Aorta (tissue), 5 donors: ENCODE measurements at regions not wholly inside any gene's neighbourhood (a gene's known extent, or its start where the extent isn't known, plus 50 kb on each side); places are given as distances from the start of the nearest gene placed in this dataset.
"Not testable (repeated sequence)": the region's sequence is repeated elsewhere in the genome, so short reads cannot be mapped to it uniquely, and the experiment has no call there.

Experiments used
- ATAC-seq: fragments of 200-7000 bp; cut with Tn5 transposase; one replicate; pipeline ENCODE4 v1.9.1; 2022; ENCODE audit warnings: moderate library complexity; ENCODE audit not compliant: low FRiP score
- DNase-seq, 2 donors: peaks; one replicate each; pipeline ENCODE4 v3.0.0-alpha.2; 2020
- H3K27ac ChIP-seq, 2 donors: one replicate each; pipeline ENCODE4 v1.5.1; 2013; ENCODE audit warnings: low read length in 2 of 2, mild to moderate bottlenecking in 2 of 2, moderate library complexity in 2 of 2, control low read depth in 1 of 2, inconsistent platforms in 1 of 2, low read depth in 1 of 2
- H3K27me3 ChIP-seq, 2 donors: one replicate each; pipeline ENCODE4 v1.6.1; 2013; ENCODE audit warnings: control low read depth in 1 of 2, low read length in 1 of 2, mild to moderate bottlenecking in 1 of 2, moderate library complexity in 1 of 2; ENCODE audit not compliant: insufficient read depth in 2 of 2, control insufficient read depth in 1 of 2
- H3K36me3 ChIP-seq, 2 donors: one replicate each; pipeline ENCODE4 v1.6.1; 2013; ENCODE audit warnings: control low read depth in 1 of 2, low read length in 1 of 2, mild to moderate bottlenecking in 1 of 2; ENCODE audit not compliant: insufficient read depth in 2 of 2, control insufficient read depth in 1 of 2
- H3K4me1 ChIP-seq, 2 donors: one replicate each; pipeline ENCODE4 v1.6.1; 2013; ENCODE audit warnings: low read length in 2 of 2, control low read depth in 1 of 2, mild to moderate bottlenecking in 1 of 2, moderate library complexity in 1 of 2; ENCODE audit not compliant: insufficient read depth in 2 of 2, control insufficient read depth in 1 of 2
- H3K4me3 ChIP-seq, 2 donors: one replicate each; pipeline ENCODE4 v1.5.1; 2013; ENCODE audit warnings: low read length in 2 of 2, control low read depth in 1 of 2, mild to moderate bottlenecking in 1 of 2
- H3K9me3 ChIP-seq: one replicate; pipeline ENCODE4 v1.6.1; 2013; ENCODE audit warnings: mild to moderate bottlenecking, low read length; ENCODE audit not compliant: control insufficient read depth
- WGBS, 2 donors: extraction: QIAGEN DNeasy Blood & Tissue Kit; methylation state at CpG; one replicate each; pipeline ENCODE4 v1.1.7; 2013; 5-methylcytosine and 5-hydroxymethylcytosine counted together
- intact Hi-C, 2 donors: fragments of 100-400 bp; cut with DNase I; formaldehyde crosslinking; loops; one replicate each; pipeline versions ENCODE4 v1.14.2 to v1.15.0; 2022
- donor health status: healthy with polysubstance abuse.
- donor health status: Bipolar disorder and iron deficiency.
- donor health status: DM: no; HTN: no; CAD: no.
- donor health status: DM: no; HTN: no; CAD: no.
- donor health status: DM: yes; HTN: yes; CAD: no.

DNA sequence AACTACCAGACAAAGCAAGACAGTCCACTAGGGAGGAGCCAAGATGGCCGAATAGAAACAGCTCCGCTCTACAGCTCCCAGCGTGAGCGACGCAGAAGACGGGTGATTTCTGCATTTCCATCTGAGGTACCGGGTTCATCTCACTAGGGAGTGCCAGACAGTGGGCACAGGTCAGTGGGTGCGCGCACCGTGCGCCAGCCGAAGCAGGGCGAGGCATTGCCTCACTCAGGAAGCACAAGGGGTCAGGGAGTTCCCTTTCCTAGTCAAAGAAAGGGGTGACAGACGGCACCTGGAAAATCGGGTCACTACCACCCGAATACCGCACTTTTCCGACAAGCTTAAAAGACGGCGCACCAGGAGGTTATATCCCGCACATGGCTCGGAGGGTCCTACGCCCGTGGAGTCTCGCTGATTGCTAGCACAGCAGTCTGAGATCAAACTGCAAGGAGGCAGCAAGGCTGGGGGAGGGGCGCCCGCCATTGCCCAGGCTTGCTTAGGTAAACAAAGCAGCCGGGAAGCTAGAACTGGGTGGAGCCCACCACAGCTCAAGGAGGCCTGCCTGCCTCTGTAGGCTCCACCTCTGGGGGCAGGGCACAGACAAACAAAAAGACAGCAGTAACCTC lies 90.6 kb upstream of the CAV2 start:
- H3K27ac ChIP-seq, H3K36me3 ChIP-seq, ATAC-seq, H3K9me3 ChIP-seq, H3K4me3 ChIP-seq, H3K27me3 ChIP-seq, H3K4me1 ChIP-seq, DNase-seq, intact Hi-C loops: not testable (repeated sequence)
- 87 to 93% methylated on average over 20 to 28 of the region's 28 CpGs for WGBS, 2 donors

DNA sequence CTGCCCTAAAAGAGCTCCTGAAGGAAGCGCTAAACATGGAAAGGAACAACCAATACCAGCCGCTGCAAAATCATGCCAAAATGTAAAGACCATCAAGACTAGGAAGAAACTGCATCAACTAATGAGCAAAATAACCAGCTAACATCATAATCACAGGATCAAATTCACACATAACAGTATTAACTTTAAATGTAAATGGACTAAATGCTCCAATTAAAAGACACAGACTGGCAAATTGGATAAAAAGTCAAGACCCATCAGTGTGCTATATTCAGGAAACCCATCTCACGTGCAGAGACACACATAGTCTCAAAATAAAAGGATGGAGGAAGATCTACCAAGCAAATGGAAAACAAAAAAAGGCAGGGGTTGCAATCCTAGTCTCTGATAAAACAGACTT lies 88.8 kb upstream of the CAV2 start:
- H3K4me3 ChIP-seq, H3K27ac ChIP-seq, ATAC-seq, H3K9me3 ChIP-seq, H3K27me3 ChIP-seq, H3K36me3 ChIP-seq, intact Hi-C loops, H3K4me1 ChIP-seq, DNase-seq: not testable (repeated sequence)
- WGBS, 2 donors: 89 to 93% methylated on average over 1 of the region's 3 CpGs

DNA sequence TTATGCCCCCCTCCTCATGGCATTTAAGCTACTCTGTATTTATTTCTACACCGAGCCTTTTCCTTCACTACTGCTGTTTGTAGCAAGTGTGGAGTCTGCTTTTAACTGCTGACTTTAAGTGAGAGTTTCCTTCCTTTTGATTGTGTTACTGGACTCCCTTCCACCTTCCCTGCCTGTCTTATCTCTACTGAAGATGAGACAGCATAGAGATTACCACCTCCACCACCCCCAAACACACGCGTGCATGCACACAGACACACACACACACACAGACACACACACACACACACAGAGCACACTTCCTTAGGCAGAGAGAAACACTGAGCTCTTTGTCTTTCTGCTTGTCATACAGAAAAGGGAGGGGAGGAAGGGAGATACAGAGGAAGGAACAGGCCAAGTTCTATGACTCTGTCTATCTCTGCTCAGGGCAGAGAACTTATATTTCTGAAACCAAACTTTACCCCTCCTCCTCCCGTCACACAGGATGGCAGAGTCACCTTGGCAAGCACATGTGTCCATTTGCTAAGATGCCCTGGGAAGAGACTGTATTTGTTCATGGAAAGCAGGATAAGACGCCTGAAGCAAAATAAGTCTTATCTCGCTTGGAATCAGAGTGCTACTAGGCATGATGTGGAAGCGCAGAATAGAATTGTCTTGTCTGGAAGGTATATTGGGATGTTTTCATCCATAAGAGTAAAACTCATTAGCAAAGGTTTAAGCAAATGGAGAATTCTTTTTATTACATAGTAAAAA lies 81.8 kb upstream of the CAV2 start:
- intact Hi-C loops: no loop called here
- Histone ChIP-seq H3K4me3 (no peak overlapping the region), H3K36me3 (no peaks in the 10 kb centered on the region), H3K4me1 (no peaks in the 10 kb centered on the region), H3K27ac (no peak overlapping the region), H3K27me3 (no peaks in the 10 kb centered on the region), H3K9me3 (peaks cover 1% of the 10 kb centered on the region)
- ATAC-seq: no peak
- no peak for DNase-seq
- WGBS, 2 donors: 78 to 81% methylated on average over 7 of the region's 7 CpGs

DNA sequence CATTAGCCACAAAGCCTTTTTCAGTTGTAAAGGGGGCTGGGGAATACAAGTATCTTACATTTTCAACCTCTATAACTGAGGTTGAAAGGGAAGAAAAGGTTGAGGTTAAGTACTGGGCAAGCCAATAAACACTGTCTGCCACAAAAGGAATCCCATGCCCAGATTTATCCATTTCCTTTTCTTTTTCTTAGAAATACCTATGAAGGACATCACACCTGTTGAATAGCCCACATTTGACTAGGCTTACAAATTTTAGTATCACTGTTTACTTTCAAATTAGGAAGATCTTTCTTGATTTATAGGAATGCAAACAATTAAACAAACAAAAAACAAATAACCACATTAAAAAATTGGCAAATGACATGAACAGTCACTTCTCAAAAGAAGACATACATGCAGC lies 81.0 kb upstream of the CAV2 start:
- Histone ChIP-seq H3K36me3 (no peaks in the 10 kb centered on the region), H3K4me3 (no peak overlapping the region), H3K27me3 (no peaks in the 10 kb centered on the region), H3K27ac (no peak overlapping the region), H3K9me3 (peaks cover 1% of the 10 kb centered on the region), H3K4me1 (peaks cover 0 to 3% of the 10 kb centered on the region in 2 donors)
- no peak for DNase-seq
- ATAC-seq: no peak
- intact Hi-C loops: no loop called here

DNA sequence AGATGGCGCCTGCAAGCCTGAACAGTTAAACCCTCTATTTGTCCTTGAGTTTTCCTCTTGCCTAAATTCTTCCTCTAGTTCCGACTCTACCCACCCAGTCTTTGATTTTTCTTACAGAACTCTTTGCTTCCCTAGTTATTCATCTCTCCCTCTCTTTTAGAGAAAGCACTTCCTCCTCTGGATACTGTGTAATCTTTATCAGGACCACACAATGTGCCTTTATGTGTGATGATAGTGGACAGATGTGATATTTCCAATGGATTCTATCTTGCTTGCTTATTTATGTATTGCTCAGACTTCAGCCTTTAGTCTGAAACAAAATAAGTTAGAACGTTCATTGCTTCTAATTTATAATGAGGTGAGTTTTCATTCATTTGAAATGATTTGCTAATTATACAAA lies 79.5 kb upstream of the CAV2 start:
- intact Hi-C loops: no loop called here

DNA sequence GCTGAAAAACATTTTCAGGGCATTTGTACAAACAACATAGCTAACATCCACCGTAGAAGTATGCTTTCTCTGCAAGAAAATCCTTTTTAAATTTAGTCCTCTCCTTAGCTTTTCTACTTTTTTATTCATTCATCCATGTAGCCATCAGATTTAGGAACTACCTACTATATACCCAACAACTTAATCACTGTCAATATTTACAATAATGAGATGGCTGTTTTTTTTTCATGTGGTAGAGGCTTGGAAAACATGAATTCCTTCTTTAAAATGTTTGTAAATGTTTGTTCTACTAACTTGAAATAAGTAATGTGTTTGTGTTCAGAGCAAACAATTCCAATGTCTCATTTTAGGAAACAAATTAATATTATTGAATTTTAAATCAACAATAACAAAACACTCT lies 78.2 kb upstream of the CAV2 start:
- intact Hi-C loops: no loop called here

More for the DNA sequence above, 79.5 kb upstream of the CAV2 start:
- 74 to 84% methylated on average over 3 of the region's 3 CpGs for WGBS, 2 donors
- H3K9me3 ChIP-seq: peaks cover under 1% of the 10 kb centered on the region
- ATAC-seq (no peak), DNase-seq (no peak)
- H3K4me3 ChIP-seq: no peak overlapping the region
- H3K27me3 ChIP-seq: no peaks in the 10 kb centered on the region
- peaks cover 0 to 5% of the 10 kb centered on the region in 2 donors for H3K4me1 ChIP-seq
- no peaks in the 10 kb centered on the region for H3K36me3 ChIP-seq
- no peak overlapping the region for H3K27ac ChIP-seq

DNA sequence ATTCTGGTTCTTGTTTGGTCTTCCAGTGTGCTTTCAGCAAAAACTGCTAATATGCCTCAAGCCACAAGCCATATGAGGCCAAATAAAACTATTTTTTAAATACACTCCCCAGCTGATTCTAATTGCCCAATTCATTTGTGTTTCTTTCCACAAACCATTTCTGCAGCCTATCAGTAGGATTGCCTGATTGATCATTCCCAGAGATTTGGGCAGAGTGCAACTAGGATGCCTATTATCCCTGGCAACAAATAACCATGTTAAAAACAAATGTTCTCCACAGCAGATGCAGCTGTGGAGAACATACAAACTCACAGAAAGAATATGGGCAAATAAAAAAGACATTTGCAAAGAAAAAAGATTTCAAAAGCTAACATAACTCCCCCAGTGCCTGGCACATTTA lies 76.9 kb upstream of the CAV2 start:
- intact Hi-C loops: no loop called here
- no peaks in the 10 kb centered on the region for H3K27me3 ChIP-seq
- ATAC-seq (no peak), DNase-seq (no peak)
- H3K36me3 ChIP-seq: no peaks in the 10 kb centered on the region
- H3K4me3 ChIP-seq: no peak overlapping the region
- peaks cover 0 to 5% of the 10 kb centered on the region in 2 donors for H3K4me1 ChIP-seq
- no peak overlapping the region for H3K27ac ChIP-seq
- no peaks in the 10 kb centered on the region for H3K9me3 ChIP-seq

More for the DNA sequence above, 78.2 kb upstream of the CAV2 start:
- peaks cover 0 to 5% of the 10 kb centered on the region in 2 donors for H3K4me1 ChIP-seq
- no peaks in the 10 kb centered on the region for H3K27me3 ChIP-seq
- no peak overlapping the region for H3K27ac ChIP-seq
- no peak for ATAC-seq
- DNase-seq: no peak
- no peaks in the 10 kb centered on the region for H3K9me3 ChIP-seq
- H3K4me3 ChIP-seq: no peak overlapping the region
- no peaks in the 10 kb centered on the region for H3K36me3 ChIP-seq
- 46 to 63% methylated on average over 1 of the region's 1 CpG for WGBS, 2 donors

DNA sequence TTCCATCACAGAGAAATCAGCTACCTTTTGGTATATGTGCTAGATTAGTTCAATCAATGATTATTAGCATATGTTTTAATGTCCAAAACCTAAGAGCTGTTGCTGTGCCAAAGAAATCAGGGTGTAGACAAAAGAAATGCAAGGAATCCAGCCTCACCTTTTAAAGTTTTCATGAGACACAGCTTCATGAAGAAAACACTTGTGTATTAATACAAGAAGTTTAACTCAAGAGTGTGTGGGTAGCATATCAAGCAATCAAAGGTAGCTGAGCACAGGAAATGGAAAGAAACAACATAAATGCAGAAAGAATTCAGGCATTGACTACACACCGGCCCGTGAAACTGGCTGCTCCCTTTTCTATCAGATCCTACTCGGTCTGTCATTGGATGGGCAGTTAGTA lies 76.0 kb upstream of the CAV2 start:
- intact Hi-C loops: no loop called here
- Histone ChIP-seq H3K27me3 (no peaks in the 10 kb centered on the region), H3K27ac (peak overlapping the region in 1 of 2 donors; percentile 29), H3K36me3 (no peaks in the 10 kb centered on the region), H3K4me1 (peaks cover 0 to 5% of the 10 kb centered on the region in 2 donors), H3K4me3 (no peak overlapping the region), H3K9me3 (no peaks in the 10 kb centered on the region)
- DNase-seq: no peak
- WGBS, 2 donors: 37 to 45% methylated on average over 3 of the region's 3 CpGs
- ATAC-seq: no peak

DNA sequence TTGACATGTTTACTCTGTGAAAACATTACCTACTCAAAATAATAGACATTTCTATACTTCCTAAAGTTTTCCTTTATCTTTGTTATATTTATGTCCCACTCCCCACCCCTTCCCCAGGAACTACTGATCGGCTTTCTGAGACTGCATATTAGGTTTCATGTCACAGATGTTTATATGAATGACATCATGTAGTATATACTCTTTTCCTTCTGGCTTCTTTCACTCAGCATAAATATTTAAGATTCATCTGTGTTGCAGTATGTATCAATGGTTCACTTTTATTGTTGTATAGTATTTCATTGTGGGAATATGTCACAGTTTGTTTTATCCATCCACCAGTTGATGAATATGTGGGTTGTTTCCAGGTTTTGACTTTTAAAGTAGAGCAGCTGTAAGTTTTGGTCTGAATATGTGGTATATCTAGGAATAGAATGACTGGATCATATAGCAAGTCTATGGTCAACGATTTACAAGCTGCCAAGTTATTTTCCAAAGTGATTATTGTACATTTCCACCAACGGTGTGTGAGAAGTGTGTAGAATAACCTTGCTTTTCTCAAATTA lies 73.8 kb upstream of the CAV2 start:
- no peak overlapping the region for H3K27ac ChIP-seq
- no peak for ATAC-seq
- H3K27me3 ChIP-seq: no peaks in the 10 kb centered on the region
- H3K4me1 ChIP-seq: peaks cover 0 to 5% of the 10 kb centered on the region in 2 donors
- no peak for DNase-seq
- WGBS, 2 donors: 49 to 55% methylated on average over 3 of the region's 3 CpGs
- H3K4me3 ChIP-seq: no peak overlapping the region
- intact Hi-C loops: no loop called here
- no peaks in the 10 kb centered on the region for H3K36me3 ChIP-seq
- no peaks in the 10 kb centered on the region for H3K9me3 ChIP-seq
